ENCODE measurements at regions not wholly inside any gene's neighbourhood (a gene's known extent, or its start where the extent isn't known, plus 50 kb on each side); places are given as distances from the start of the nearest gene placed in this dataset.
"Not testable (repeated sequence)": the region's sequence is repeated elsewhere in the genome, so short reads cannot be mapped to it uniquely, and the experiment has no call there.

- TF ChIP-seq, protein P1, sequence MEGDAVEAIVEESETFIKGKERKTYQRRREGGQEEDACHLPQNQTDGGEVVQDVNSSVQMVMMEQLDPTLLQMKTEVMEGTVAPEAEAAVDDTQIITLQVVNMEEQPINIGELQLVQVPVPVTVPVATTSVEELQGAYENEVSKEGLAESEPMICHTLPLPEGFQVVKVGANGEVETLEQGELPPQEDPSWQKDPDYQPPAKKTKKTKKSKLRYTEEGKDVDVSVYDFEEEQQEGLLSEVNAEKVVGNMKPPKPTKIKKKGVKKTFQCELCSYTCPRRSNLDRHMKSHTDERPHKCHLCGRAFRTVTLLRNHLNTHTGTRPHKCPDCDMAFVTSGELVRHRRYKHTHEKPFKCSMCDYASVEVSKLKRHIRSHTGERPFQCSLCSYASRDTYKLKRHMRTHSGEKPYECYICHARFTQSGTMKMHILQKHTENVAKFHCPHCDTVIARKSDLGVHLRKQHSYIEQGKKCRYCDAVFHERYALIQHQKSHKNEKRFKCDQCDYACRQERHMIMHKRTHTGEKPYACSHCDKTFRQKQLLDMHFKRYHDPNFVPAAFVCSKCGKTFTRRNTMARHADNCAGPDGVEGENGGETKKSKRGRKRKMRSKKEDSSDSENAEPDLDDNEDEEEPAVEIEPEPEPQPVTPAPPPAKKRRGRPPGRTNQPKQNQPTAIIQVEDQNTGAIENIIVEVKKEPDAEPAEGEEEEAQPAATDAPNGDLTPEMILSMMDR (CRISPR knock-in tag; IDR thresholded peaks at IDR 0.05): not testable (repeated sequence)
- not testable (repeated sequence) for TF ChIP-seq EZH2 (conservative IDR thresholded peaks at IDR 0.05; ENCODE audit: low read depth, low read length); ZNF576 (CRISPR knock-in tag; IDR thresholded peaks at IDR 0.05); ZFP90 (CRISPR knock-in tag; IDR thresholded peaks at IDR 0.05; ENCODE audit: borderline replicate concordance); ZNF589 (CRISPR knock-in tag; conservative IDR thresholded peaks at IDR 0.05); CCDC6 (CRISPR knock-in tag; IDR thresholded peaks at IDR 0.05); TCF7 (IDR thresholded peaks at IDR 0.05; ENCODE audit: low read depth); PRPF4 (IDR thresholded peaks at IDR 0.05; ENCODE audit: low read depth, low read length, poor library complexity, severe bottlenecking); HMGXB3 (CRISPR knock-in tag; IDR thresholded peaks at IDR 0.05; ENCODE audit: borderline replicate concordance); POLR2A (IDR thresholded peaks at IDR 0.05; ENCODE audit: insufficient read depth in 1 of 2, low read depth in 2 of 2, low read length in 2 of 2); TBP (CRISPR knock-in tag; IDR thresholded peaks at IDR 0.05); ZKSCAN5 (CRISPR knock-in tag; IDR thresholded peaks at IDR 0.05)
Measured at GRCh38 chr4:119374616-119375015, 52.7 kb upstream of the FABP2 start.

Data from HepG2 (cell line).